Liver (tissue), 3 donors: ENCODE measurements at regions not wholly inside any gene's neighbourhood (a gene's known extent, or its start where the extent isn't known, plus 50 kb on each side); places are given as distances from the start of the nearest gene placed in this dataset.

Experiments
- EGR1 ChIP-seq, 2 donors: IDR thresholded peaks; 2 replicates each; pipeline ENCODE4 v1.6.1; 2016 to 2018; ENCODE audit warnings: antibody characterized with exemption in 2 of 2, low read depth in 2 of 2
- GABPA ChIP-seq, 2 donors: IDR thresholded peaks in 1 of 2; conservative IDR thresholded peaks in 1 of 2; 2 replicates each; pipeline ENCODE4 v1.6.1; 2016; ENCODE audit warnings: antibody characterized with exemption in 2 of 2, mild to moderate bottlenecking in 1 of 2, moderate library complexity in 1 of 2
- SP1 ChIP-seq: IDR thresholded peaks from 2 replicates; pipeline ENCODE4 v1.6.1; 2018; ENCODE audit warnings: antibody characterized with exemption, mild to moderate bottlenecking
- TAF1 ChIP-seq: conservative IDR thresholded peaks from 2 replicates; pipeline ENCODE4 v1.6.1; 2016; ENCODE audit warnings: antibody characterized with exemption, mild to moderate bottlenecking
- YY1 ChIP-seq: IDR thresholded peaks from 2 replicates; pipeline ENCODE4 v1.6.1; 2016; ENCODE audit warnings: antibody characterized with exemption, mild to moderate bottlenecking
- TF ChIP-seq, protein P1 (sequence below): fragments of 150-350 bp; IDR thresholded peaks from 2 replicates; pipeline ENCODE4 v1.5.1; 2017; ENCODE audit warnings: improper control_type of control experiment, low read depth, low read length; ENCODE audit not compliant: missing input control
- TF ChIP-seq, protein P2 (sequence below): IDR thresholded peaks from 2 replicates; pipeline ENCODE4 v1.6.1; 2016; ENCODE audit warnings: antibody characterized with exemption
- TF ChIP-seq, protein P3 (sequence below): IDR thresholded peaks from 2 replicates; pipeline ENCODE4 v1.6.1; 2016; ENCODE audit warnings: antibody characterized with exemption, mild to moderate bottlenecking
- donor health status: healthy.
- donor health status: healthy.

DNA sequence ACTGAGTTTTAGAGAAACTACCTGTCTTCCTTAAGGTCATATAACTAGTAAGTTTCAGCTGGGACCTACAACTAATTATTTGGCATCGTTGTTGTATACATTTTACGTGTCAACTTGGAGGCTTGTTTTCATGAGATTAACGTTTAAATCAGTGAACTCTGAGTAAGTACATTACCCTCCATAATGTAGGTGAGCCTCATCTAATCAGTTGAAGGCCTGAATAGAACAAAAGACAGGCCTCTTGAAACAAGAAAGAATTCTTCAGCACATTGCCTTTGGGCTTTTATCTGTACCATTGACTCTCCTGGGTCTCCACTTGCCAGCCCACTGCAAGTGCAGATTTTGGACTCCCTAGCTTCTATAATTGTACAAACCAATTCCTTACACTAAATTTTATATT lies 364.6 kb downstream of the ADGRL2 start:
- TF ChIP-seq, protein P1, sequence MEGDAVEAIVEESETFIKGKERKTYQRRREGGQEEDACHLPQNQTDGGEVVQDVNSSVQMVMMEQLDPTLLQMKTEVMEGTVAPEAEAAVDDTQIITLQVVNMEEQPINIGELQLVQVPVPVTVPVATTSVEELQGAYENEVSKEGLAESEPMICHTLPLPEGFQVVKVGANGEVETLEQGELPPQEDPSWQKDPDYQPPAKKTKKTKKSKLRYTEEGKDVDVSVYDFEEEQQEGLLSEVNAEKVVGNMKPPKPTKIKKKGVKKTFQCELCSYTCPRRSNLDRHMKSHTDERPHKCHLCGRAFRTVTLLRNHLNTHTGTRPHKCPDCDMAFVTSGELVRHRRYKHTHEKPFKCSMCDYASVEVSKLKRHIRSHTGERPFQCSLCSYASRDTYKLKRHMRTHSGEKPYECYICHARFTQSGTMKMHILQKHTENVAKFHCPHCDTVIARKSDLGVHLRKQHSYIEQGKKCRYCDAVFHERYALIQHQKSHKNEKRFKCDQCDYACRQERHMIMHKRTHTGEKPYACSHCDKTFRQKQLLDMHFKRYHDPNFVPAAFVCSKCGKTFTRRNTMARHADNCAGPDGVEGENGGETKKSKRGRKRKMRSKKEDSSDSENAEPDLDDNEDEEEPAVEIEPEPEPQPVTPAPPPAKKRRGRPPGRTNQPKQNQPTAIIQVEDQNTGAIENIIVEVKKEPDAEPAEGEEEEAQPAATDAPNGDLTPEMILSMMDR = no peak
- TF ChIP-seq, protein P2, sequence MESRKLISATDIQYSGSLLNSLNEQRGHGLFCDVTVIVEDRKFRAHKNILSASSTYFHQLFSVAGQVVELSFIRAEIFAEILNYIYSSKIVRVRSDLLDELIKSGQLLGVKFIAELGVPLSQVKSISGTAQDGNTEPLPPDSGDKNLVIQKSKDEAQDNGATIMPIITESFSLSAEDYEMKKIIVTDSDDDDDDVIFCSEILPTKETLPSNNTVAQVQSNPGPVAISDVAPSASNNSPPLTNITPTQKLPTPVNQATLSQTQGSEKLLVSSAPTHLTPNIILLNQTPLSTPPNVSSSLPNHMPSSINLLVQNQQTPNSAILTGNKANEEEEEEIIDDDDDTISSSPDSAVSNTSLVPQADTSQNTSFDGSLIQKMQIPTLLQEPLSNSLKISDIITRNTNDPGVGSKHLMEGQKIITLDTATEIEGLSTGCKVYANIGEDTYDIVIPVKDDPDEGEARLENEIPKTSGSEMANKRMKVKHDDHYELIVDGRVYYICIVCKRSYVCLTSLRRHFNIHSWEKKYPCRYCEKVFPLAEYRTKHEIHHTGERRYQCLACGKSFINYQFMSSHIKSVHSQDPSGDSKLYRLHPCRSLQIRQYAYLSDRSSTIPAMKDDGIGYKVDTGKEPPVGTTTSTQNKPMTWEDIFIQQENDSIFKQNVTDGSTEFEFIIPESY = no peak
- TF ChIP-seq SP1 (no peak), TAF1 (no peak), GABPA (IDR thresholded peaks at IDR 0.05 in 1 of 2, conservative IDR thresholded peaks at IDR 0.05 in 1 of 2) (no peak), EGR1 (IDR thresholded peaks at IDR 0.05; ENCODE audit: low read depth in 2 of 2) (no peak), YY1 (no peak)
- TF ChIP-seq, protein P3, sequence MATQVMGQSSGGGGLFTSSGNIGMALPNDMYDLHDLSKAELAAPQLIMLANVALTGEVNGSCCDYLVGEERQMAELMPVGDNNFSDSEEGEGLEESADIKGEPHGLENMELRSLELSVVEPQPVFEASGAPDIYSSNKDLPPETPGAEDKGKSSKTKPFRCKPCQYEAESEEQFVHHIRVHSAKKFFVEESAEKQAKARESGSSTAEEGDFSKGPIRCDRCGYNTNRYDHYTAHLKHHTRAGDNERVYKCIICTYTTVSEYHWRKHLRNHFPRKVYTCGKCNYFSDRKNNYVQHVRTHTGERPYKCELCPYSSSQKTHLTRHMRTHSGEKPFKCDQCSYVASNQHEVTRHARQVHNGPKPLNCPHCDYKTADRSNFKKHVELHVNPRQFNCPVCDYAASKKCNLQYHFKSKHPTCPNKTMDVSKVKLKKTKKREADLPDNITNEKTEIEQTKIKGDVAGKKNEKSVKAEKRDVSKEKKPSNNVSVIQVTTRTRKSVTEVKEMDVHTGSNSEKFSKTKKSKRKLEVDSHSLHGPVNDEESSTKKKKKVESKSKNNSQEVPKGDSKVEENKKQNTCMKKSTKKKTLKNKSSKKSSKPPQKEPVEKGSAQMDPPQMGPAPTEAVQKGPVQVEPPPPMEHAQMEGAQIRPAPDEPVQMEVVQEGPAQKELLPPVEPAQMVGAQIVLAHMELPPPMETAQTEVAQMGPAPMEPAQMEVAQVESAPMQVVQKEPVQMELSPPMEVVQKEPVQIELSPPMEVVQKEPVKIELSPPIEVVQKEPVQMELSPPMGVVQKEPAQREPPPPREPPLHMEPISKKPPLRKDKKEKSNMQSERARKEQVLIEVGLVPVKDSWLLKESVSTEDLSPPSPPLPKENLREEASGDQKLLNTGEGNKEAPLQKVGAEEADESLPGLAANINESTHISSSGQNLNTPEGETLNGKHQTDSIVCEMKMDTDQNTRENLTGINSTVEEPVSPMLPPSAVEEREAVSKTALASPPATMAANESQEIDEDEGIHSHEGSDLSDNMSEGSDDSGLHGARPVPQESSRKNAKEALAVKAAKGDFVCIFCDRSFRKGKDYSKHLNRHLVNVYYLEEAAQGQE = no peak
